Esophagus squamous epithelium (tissue), 5 donors: ENCODE measurements at regions not wholly inside any gene's neighbourhood (a gene's known extent, or its start where the extent isn't known, plus 50 kb on each side); places are given as distances from the start of the nearest gene placed in this dataset.

Experiments
- DNase-seq: peaks from one replicate; lab custom pipeline; 2025; lab: John Stamatoyannopoulos, UW
- H3K27ac ChIP-seq, 4 donors: fragments of 200-600 bp; sonication (generic); one replicate each; pipeline ENCODE4 v1.5.1; 2016 to 2019; ENCODE audit warnings: mild to moderate bottlenecking in 1 of 4
- H3K27me3 ChIP-seq, 4 donors: fragments of 200-600 bp; sonication (generic); 1 replicate in 3 of 4; 2 replicates in 1 of 4; pipeline versions ENCODE4 v1.5.1 to v1.6.0; 2017 to 2021; ENCODE audit warnings: antibody characterized with exemption in 1 of 4
- H3K36me3 ChIP-seq, 3 donors: fragments of 200-600 bp; sonication (generic); one replicate each; pipeline ENCODE4 v1.5.1; 2016 to 2019
- H3K4me1 ChIP-seq, 3 donors: fragments of 200-600 bp; sonication (generic); one replicate each; pipeline ENCODE4 v1.5.1; 2017 to 2019
- H3K4me3 ChIP-seq, 4 donors: fragments of 200-600 bp; sonication (generic); 1 replicate in 3 of 4; 2 replicates in 1 of 4; pipeline ENCODE4 v1.5.1; 2016 to 2019; ENCODE audit warnings: mild to moderate bottlenecking in 2 of 4, moderate library complexity in 1 of 4
- H3K9me3 ChIP-seq, 3 donors: fragments of 200-600 bp; sonication (generic); one replicate each; pipeline ENCODE4 v1.5.1; 2016 to 2019
- POLR2A ChIP-seq, 4 donors: fragments of 450-650 bp; IDR thresholded peaks; one replicate each; pipeline ENCODE4 v1.6.1; 2017; ENCODE audit warnings: antibody characterized with exemption in 4 of 4, mild to moderate bottlenecking in 4 of 4, moderate library complexity in 3 of 4
- WGBS, 2 donors: methylation state at CpG; one replicate each; pipeline ENCODE4 v1.1.5; 2018; 5-methylcytosine and 5-hydroxymethylcytosine counted together
- intact Hi-C: fragments of 100-400 bp; cut with DNase I; formaldehyde crosslinking; loops from one replicate; pipeline ENCODE4 v1.15.0; 2022
- TF ChIP-seq, protein P1 (sequence below), 6 experiments: fragments of 450-650 bp in 4 of 6; fragments of 200-600 bp in 2 of 6; sonication (generic) in 2 of 6; IDR thresholded peaks; one replicate each; pipeline ENCODE4 v1.5.1; 2016 to 2019; ENCODE audit warnings: antibody characterized with exemption in 6 of 6, mild to moderate bottlenecking in 4 of 6, moderate library complexity in 4 of 6
- donor health status: DM: yes; HTN: yes; CAD: no.

- Histone ChIP-seq H3K4me3 (no peak overlapping the region), H3K27me3 (no peaks in the 10 kb centered on the region), H3K36me3 (no peaks in the 10 kb centered on the region), H3K27ac (no peak overlapping the region), H3K4me1 (no peaks in the 10 kb centered on the region), H3K9me3 (no peaks in the 10 kb centered on the region)
- TF ChIP-seq, protein P1, sequence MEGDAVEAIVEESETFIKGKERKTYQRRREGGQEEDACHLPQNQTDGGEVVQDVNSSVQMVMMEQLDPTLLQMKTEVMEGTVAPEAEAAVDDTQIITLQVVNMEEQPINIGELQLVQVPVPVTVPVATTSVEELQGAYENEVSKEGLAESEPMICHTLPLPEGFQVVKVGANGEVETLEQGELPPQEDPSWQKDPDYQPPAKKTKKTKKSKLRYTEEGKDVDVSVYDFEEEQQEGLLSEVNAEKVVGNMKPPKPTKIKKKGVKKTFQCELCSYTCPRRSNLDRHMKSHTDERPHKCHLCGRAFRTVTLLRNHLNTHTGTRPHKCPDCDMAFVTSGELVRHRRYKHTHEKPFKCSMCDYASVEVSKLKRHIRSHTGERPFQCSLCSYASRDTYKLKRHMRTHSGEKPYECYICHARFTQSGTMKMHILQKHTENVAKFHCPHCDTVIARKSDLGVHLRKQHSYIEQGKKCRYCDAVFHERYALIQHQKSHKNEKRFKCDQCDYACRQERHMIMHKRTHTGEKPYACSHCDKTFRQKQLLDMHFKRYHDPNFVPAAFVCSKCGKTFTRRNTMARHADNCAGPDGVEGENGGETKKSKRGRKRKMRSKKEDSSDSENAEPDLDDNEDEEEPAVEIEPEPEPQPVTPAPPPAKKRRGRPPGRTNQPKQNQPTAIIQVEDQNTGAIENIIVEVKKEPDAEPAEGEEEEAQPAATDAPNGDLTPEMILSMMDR (IDR thresholded peaks at IDR 0.05): no peak
- TF ChIP-seq POLR2A (IDR thresholded peaks at IDR 0.05): no peak
- intact Hi-C loops: no loop called here
- DNase-seq: no peak
- WGBS, 2 donors: 89 to 90% methylated on average over 6 of the region's 6 CpGs
Measured at GRCh38 chr1:184141361-184141880, 89.9 kb downstream of the TSEN15 start.

- no peaks in the 10 kb centered on the region for H3K36me3 ChIP-seq
- H3K27ac ChIP-seq: peak overlapping the region in 1 of 4 donors; percentile 17
- no peaks in the 10 kb centered on the region for H3K9me3 ChIP-seq
- TF ChIP-seq, protein P1 (IDR thresholded peaks at IDR 0.05): no peak
- TF ChIP-seq POLR2A (IDR thresholded peaks at IDR 0.05): no peak
- no peak for DNase-seq
- 59 to 62% methylated on average over 5 of the region's 5 CpGs for WGBS, 2 donors
- no peaks in the 10 kb centered on the region for H3K27me3 ChIP-seq
- no peak overlapping the region for H3K4me3 ChIP-seq
- intact Hi-C loops: no loop called here
- H3K4me1 ChIP-seq: no peaks in the 10 kb centered on the region
Measured at GRCh38 chr1:184143449-184143848, 91.9 kb downstream of the TSEN15 start.

GRCh38 chr1:184145083-184145482 is 93.6 kb downstream of the TSEN15 start:
- Histone ChIP-seq H3K27ac (no peak overlapping the region), H3K9me3 (no peaks in the 10 kb centered on the region), H3K27me3 (no peaks in the 10 kb centered on the region), H3K4me3 (no peak overlapping the region), H3K36me3 (no peaks in the 10 kb centered on the region), H3K4me1 (peaks cover 0 to 3% (median 0%) of the 10 kb centered on the region in 3 donors)
- 95 to 96% methylated on average over 4 to 5 of the region's 5 CpGs for WGBS, 2 donors
- intact Hi-C loops: loop anchor here (2.0 kb wide), 1 partner anchor 16 kb away; no protein-coding TSS in a partner anchor
- TF ChIP-seq, protein P1 (IDR thresholded peaks at IDR 0.05): no peak
- TF ChIP-seq POLR2A (IDR thresholded peaks at IDR 0.05): no peak
- no peak for DNase-seq

DNA sequence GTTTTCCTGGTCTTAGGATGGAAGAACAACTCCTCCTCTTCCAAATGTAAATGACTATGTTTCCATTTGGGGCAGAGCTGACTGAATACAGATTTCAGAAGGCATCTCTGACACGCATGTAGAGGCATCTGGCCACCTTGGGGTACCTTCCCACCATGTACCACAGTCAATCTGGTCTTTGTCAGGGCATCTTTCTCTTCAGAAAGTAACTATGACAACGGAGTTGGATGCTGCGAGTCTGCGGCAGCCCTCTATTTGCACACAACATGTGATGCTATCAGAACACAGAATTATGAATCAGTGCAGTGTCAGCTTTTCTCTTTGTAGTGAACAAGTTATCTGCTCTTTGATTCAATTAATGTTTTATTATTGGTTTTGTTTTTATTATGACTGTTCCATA is 94.7 kb downstream of the TSEN15 start:
- Histone ChIP-seq H3K36me3 (no peaks in the 10 kb centered on the region), H3K9me3 (no peaks in the 10 kb centered on the region), H3K4me1 (peaks cover 0 to 15% (median 0%) of the 10 kb centered on the region in 3 donors), H3K27ac (no peak overlapping the region), H3K27me3 (no peaks in the 10 kb centered on the region), H3K4me3 (no peak overlapping the region)
- DNase-seq: no peak
- WGBS, 2 donors: 70 to 100% methylated on average over 4 of the region's 4 CpGs
- TF ChIP-seq, protein P1 (IDR thresholded peaks at IDR 0.05): no peak
- no peak for TF ChIP-seq POLR2A (IDR thresholded peaks at IDR 0.05)
- intact Hi-C loops: no loop called here

DNA sequence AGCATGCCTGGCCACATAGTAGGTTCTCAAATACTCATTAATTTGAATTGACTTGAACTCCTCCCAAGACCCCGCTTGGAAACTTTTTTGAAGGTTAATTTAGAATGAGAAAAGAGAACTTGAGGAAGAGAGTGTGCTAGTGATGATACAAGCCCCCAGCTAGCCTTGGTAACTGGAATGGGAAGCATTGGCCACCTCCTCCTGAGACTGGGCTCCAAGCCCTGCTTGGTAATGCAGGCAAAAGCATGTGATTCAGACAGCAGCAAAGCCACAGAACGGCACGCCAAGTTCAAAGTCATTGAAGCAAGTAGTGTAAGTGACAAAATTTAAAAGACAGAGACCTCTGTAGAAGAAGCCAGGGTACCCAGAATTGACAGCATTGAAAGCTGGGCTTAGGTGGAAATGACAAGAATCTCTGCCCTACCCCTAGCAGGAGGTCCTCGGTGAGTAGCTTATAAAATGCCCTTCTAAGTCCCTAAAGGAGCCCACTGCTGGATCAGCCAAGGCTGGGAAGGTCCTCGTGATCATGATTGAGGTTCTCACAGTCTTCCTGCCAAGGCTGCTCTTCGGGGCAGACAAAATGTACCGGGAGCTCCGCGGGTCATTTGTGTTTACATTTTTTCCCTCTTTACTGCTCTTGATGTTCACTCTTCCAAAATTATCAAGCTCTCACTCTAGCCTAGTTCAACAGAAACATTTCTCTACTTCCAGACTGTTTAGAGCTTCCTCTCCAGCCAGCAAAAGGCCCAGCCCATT is 99.4 kb downstream of the TSEN15 start:
- intact Hi-C loops: no loop called here
- Histone ChIP-seq H3K9me3 (no peaks in the 10 kb centered on the region), H3K27me3 (no peaks in the 10 kb centered on the region), H3K4me1 (peaks cover 0 to 42% (median 5%) of the 10 kb centered on the region in 3 donors), H3K27ac (peak overlapping the region in 3 of 4 donors; percentile 67 to 82 (median 75)), H3K4me3 (no peak overlapping the region), H3K36me3 (no peaks in the 10 kb centered on the region)
- WGBS, 2 donors: 45 to 56% methylated on average over 9 of the region's 9 CpGs
- DNase-seq: no peak
- no peak for TF ChIP-seq POLR2A (IDR thresholded peaks at IDR 0.05)
- TF ChIP-seq, protein P1 (IDR thresholded peaks at IDR 0.05): no peak
